IMR-90 (cell line): ENCODE measurements at regions not wholly inside any gene's neighbourhood (a gene's known extent, or its start where the extent isn't known, plus 50 kb on each side); places are given as distances from the start of the nearest gene placed in this dataset.

Experiments used
- ATAC-seq: fragments of 200-7000 bp; cut with Tn5 transposase; 2 replicates; pipeline ENCODE4 v1.9.1; 2020; ENCODE audit warnings: low read depth, mild to moderate bottlenecking, moderate library complexity
- BruUV-seq: library from RNA; stranded (reverse); fragments of 400-500 nt; replicated peaks from 2 replicates; lab custom pipeline; 2021; lab: Mats Ljungman, UMichigan
- CTCF ChIA-PET: fragments of 300-600 bp; formaldehyde crosslinking; extraction: SDS; loops from one replicate; lab custom pipeline; 2021; ENCODE audit warnings: antibody characterized with exemption; lab: Yijun Ruan, JAX
- POLR2A ChIA-PET: fragments of 300-600 bp; sonication (Branson Sonifier 250); formaldehyde crosslinking; loops from one replicate; lab custom pipeline; 2022; ENCODE audit warnings: antibody characterized with exemption; ENCODE audit not compliant: unreplicated experiment; lab: Charles Lee
- DNase-seq: peaks from one replicate; pipeline ENCODE4 v3.0.0; 2013
- H2AFZ ChIP-seq: replicated peaks from 2 replicates; pipeline ENCODE3; 2013; ENCODE audit warnings: low read length, mild to moderate bottlenecking; ENCODE audit not compliant: poor library complexity
- H2AK5ac ChIP-seq: 2 replicates; pipeline ENCODE4 v1.6.1; 2013; ENCODE audit warnings: low read depth, low read length, inconsistent platforms
- H2AK9ac ChIP-seq: replicated peaks from 2 replicates; pipeline ENCODE3; 2013; ENCODE audit warnings: mild to moderate bottlenecking, low read depth, low read length, moderate library complexity; ENCODE audit not compliant: poor library complexity
- H2BK120ac ChIP-seq: 2 replicates; pipeline ENCODE4 v1.6.1; 2013; ENCODE audit warnings: low read depth, low read length, inconsistent platforms
- H2BK15ac ChIP-seq: 3 replicates; pipeline ENCODE4 v1.6.1; 2013; ENCODE audit warnings: low read depth, low read length, inconsistent platforms
- H2BK20ac ChIP-seq: 2 replicates; pipeline ENCODE4 v1.6.1; 2013; ENCODE audit warnings: low read depth, mild to moderate bottlenecking, inconsistent platforms, low read length, moderate library complexity
- H2BK5ac ChIP-seq: 2 replicates; pipeline ENCODE4 v1.6.1; 2013; ENCODE audit warnings: mild to moderate bottlenecking, low read depth, low read length, inconsistent platforms; ENCODE audit not compliant: poor library complexity, severe bottlenecking
- H3K14ac ChIP-seq: replicated peaks from 2 replicates; pipeline ENCODE4 v1.6.1; 2013; ENCODE audit warnings: low read depth, low read length, inconsistent platforms
- H3K18ac ChIP-seq: 2 replicates; pipeline ENCODE4 v1.6.1; 2013; ENCODE audit warnings: low read depth, low read length, control low read depth
- H3K23ac ChIP-seq: 2 replicates; pipeline ENCODE4 v1.6.1; 2013; ENCODE audit warnings: low read depth, low read length, inconsistent platforms
- H3K27ac ChIP-seq: 2 replicates; pipeline ENCODE4 v1.5.1; 2013; ENCODE audit warnings: mild to moderate bottlenecking, control low read depth, low read length; ENCODE audit not compliant: insufficient read depth
- H3K27me3 ChIP-seq: 2 replicates; pipeline ENCODE4 v1.6.1; 2013; ENCODE audit warnings: low read length; ENCODE audit not compliant: control insufficient read depth, insufficient read depth
- H3K36me3 ChIP-seq: 2 replicates; pipeline ENCODE4 v1.6.1; 2013; ENCODE audit warnings: low read length, mixed read lengths; ENCODE audit not compliant: control insufficient read depth, insufficient read depth
- H3K4ac ChIP-seq: 2 replicates; pipeline ENCODE4 v1.6.1; 2013; ENCODE audit warnings: low read depth, low read length, inconsistent platforms
- H3K4me1 ChIP-seq: 2 replicates; pipeline ENCODE4 v1.6.1; 2013; ENCODE audit warnings: low read length, mixed read lengths; ENCODE audit not compliant: control insufficient read depth, insufficient read depth
- H3K4me2 ChIP-seq: 2 replicates; pipeline ENCODE4 v1.6.1; 2013; ENCODE audit warnings: low read depth, mild to moderate bottlenecking, control low read depth, low read length, moderate library complexity
- H3K4me3 ChIP-seq: 2 replicates; pipeline ENCODE4 v1.5.1; 2013; ENCODE audit warnings: low read depth, mild to moderate bottlenecking, control low read depth, low read length, moderate library complexity; ENCODE audit not compliant: insufficient read depth
- H3K56ac ChIP-seq: 2 replicates; pipeline ENCODE4 v1.6.1; 2013; ENCODE audit warnings: low read length, inconsistent platforms; ENCODE audit not compliant: insufficient read depth; ENCODE audit errors: extremely low read depth
- H3K79me1 ChIP-seq, 2 experiments: 2 replicates each; pipeline ENCODE4 v1.6.1; 2013; ENCODE audit warnings: low read length in 2 of 2, inconsistent platforms in 1 of 2, low read depth in 1 of 2
- H3K9ac ChIP-seq: 2 replicates; pipeline ENCODE4 v1.6.1; 2013; ENCODE audit warnings: low read depth, low read length, control low read depth
- H3K9me1 ChIP-seq: 2 replicates; pipeline ENCODE4 v1.6.1; 2013; ENCODE audit warnings: low read length, inconsistent platforms; ENCODE audit not compliant: insufficient read depth
- H3K9me3 ChIP-seq: 2 replicates; pipeline ENCODE4 v1.6.1; 2013; ENCODE audit warnings: low read length; ENCODE audit not compliant: control insufficient read depth, insufficient read depth
- H4K20me1 ChIP-seq: 2 replicates; pipeline ENCODE4 v1.6.1; 2013; ENCODE audit warnings: low read length, inconsistent platforms; ENCODE audit not compliant: insufficient read depth
- H4K5ac ChIP-seq: 2 replicates; pipeline ENCODE4 v1.6.1; 2013; ENCODE audit warnings: mild to moderate bottlenecking, low read depth, low read length, control low read depth
- H4K8ac ChIP-seq, 2 experiments: 2 replicates each; pipeline ENCODE4 v1.6.1; 2013; ENCODE audit warnings: low read depth in 2 of 2, low read length in 2 of 2, control low read depth in 1 of 2, inconsistent platforms in 1 of 2
- H4K91ac ChIP-seq: 2 replicates; pipeline ENCODE4 v1.6.1; 2013; ENCODE audit warnings: low read depth, low read length, inconsistent platforms; ENCODE audit not compliant: insufficient read depth
- BHLHE40 ChIP-seq: fragments of 150-350 bp; IDR thresholded peaks from 2 replicates; pipeline ENCODE4 v1.6.1; 2016; ENCODE audit warnings: mild to moderate bottlenecking, low read depth, low read length
- CEBPB ChIP-seq: IDR thresholded peaks from 2 replicates; pipeline ENCODE4 v1.6.1; 2012; ENCODE audit warnings: low read depth, low read length, improper control_type of control experiment
- CHD1 ChIP-seq: IDR thresholded peaks from 2 replicates; pipeline ENCODE4 v1.6.1; 2012; ENCODE audit warnings: low read depth, low read length, improper control_type of control experiment
- CTCF ChIP-seq: conservative IDR thresholded peaks from 2 replicates; pipeline ENCODE4 v1.5.1; 2012; ENCODE audit warnings: mild to moderate bottlenecking, low read depth, low read length, improper control_type of control experiment
- ELK1 ChIP-seq: fragments of 150-350 bp; IDR thresholded peaks from 2 replicates; pipeline ENCODE4 v1.6.1; 2016; ENCODE audit warnings: low read depth, mild to moderate bottlenecking, low read length, moderate library complexity, borderline replicate concordance
- FOS ChIP-seq: fragments of 150-350 bp; IDR thresholded peaks from 2 replicates; pipeline ENCODE4 v1.6.1; 2016; ENCODE audit warnings: low read depth, low read length
- MAFK ChIP-seq: IDR thresholded peaks from 2 replicates; pipeline ENCODE4 v1.6.1; 2012; ENCODE audit warnings: low read depth, low read length, improper control_type of control experiment
- MAZ ChIP-seq: IDR thresholded peaks from 2 replicates; pipeline ENCODE4 v1.6.1; 2012; ENCODE audit warnings: low read depth, mild to moderate bottlenecking, low read length, improper control_type of control experiment, moderate library complexity, borderline replicate concordance
- MXI1 ChIP-seq: IDR thresholded peaks from 2 replicates; pipeline ENCODE4 v1.6.1; 2012; ENCODE audit warnings: low read depth, mild to moderate bottlenecking, low read length, moderate library complexity, borderline replicate concordance
- NFE2L2 ChIP-seq: fragments of 150-350 bp; IDR thresholded peaks from 2 replicates; pipeline ENCODE4 v1.6.1; 2016; ENCODE audit warnings: low read depth, mild to moderate bottlenecking, low read length
- POLR2A ChIP-seq: IDR thresholded peaks from 2 replicates; pipeline ENCODE4 v1.6.1; 2012; ENCODE audit warnings: mild to moderate bottlenecking, low read depth, low read length
- RAD21 ChIP-seq: IDR thresholded peaks from 2 replicates; pipeline ENCODE4 v1.6.1; 2012; ENCODE audit warnings: low read length, improper control_type of control experiment
- RCOR1 ChIP-seq: IDR thresholded peaks from 2 replicates; pipeline ENCODE4 v1.6.1; 2012; ENCODE audit warnings: mild to moderate bottlenecking, low read length, improper control_type of control experiment; ENCODE audit not compliant: insufficient replicate concordance
- RFX5 ChIP-seq: IDR thresholded peaks from 2 replicates; pipeline ENCODE4 v1.8.0; 2012; ENCODE audit warnings: low read depth, mild to moderate bottlenecking, low read length, moderate library complexity
- SMC3 ChIP-seq: fragments of 150-350 bp; IDR thresholded peaks from 2 replicates; pipeline ENCODE4 v1.6.1; 2016; ENCODE audit warnings: low read depth, mild to moderate bottlenecking, antibody characterized with exemption, low read length, moderate library complexity
- USF2 ChIP-seq: fragments of 150-350 bp; IDR thresholded peaks from 2 replicates; pipeline ENCODE4 v1.6.1; 2017; ENCODE audit warnings: mild to moderate bottlenecking, antibody characterized with exemption, low read length, low read depth
- WGBS, 2 experiments: methylation state at CpG; one replicate each; pipeline versions ENCODE4 v1.1.5 to v1.1.7; 2013; ENCODE audit warnings: missing lambda C conversion rate in 2 of 2; ENCODE audit not compliant: insufficient read length in 1 of 2; ENCODE audit errors: extremely low coverage in 2 of 2; 5-methylcytosine and 5-hydroxymethylcytosine counted together
- dilution Hi-C: fragments of 300-500 bp; cut with HindIII; formaldehyde crosslinking; loops from one replicate; pipeline ENCODE4 v1.14.3; 2018; ENCODE audit warnings: low sequenced_read_pairs; ENCODE audit not compliant: unreplicated experiment
- in situ Hi-C: fragments of 300-500 bp; cut with MboI; formaldehyde crosslinking; loops from 3 replicates; pipeline ENCODE4 v1.14.3; 2019; ENCODE audit warnings: low sequenced_read_pairs, inconsistent platforms, mixed read lengths
- intact Hi-C: fragments of 100-400 bp; cut with micrococcal nuclease; formaldehyde crosslinking; loops from 2 replicates; pipeline ENCODE4 v1.10.0; 2022

- no TSS peak for BruUV-seq
- Histone ChIP-seq H3K4me2 (no peak overlapping the region), H4K20me1 (no peaks in the 10 kb centered on the region), H3K9me3 (peaks cover 32% of the 10 kb centered on the region), H2AK5ac (no peak overlapping the region), H2BK15ac (no peak overlapping the region), H3K36me3 (no peaks in the 10 kb centered on the region), H3K79me1 (no peaks in the 10 kb centered on the region), H3K27me3 (no peaks in the 10 kb centered on the region), H3K4me3 (no peak overlapping the region), H3K23ac (no peak overlapping the region), H2AK9ac (no peak overlapping the region), H3K18ac (no peak overlapping the region), H3K4ac (no peak overlapping the region), H4K8ac (no peak overlapping the region), H3K56ac (no peak overlapping the region), H2BK20ac (no peak overlapping the region), H3K27ac (no peak overlapping the region), H4K91ac (no peak overlapping the region), H2BK120ac (no peak overlapping the region), H3K4me1 (no peaks in the 10 kb centered on the region), H4K5ac (no peak overlapping the region), H3K9me1 (no peaks in the 10 kb centered on the region), H3K9ac (no peak overlapping the region), H2BK5ac (no peak overlapping the region), H2AFZ (no peak overlapping the region), H3K14ac (no peak overlapping the region)
- dilution Hi-C loops (no loop called here), in situ Hi-C loops (no loop called here), intact Hi-C loops (no loop called here)
- 63% methylated on average over 2 of the region's 5 CpGs; no CpG with 5 or more reads in 1 of the 2 experiments for WGBS, 2 experiments
- ChIA-PET POLR2A (no interaction called here), CTCF (no interaction called here)
- TF ChIP-seq BHLHE40 (no peak), CHD1 (no peak), SMC3 (no peak), MXI1 (no peak), RCOR1 (no peak), MAFK (no peak), ELK1 (no peak), RFX5 (no peak), MAZ (no peak), CEBPB (no peak), POLR2A (no peak), RAD21 (no peak), USF2 (no peak), NFE2L2 (no peak), CTCF (no peak), FOS (no peak)
- ATAC-seq (no peak), DNase-seq (no peak)
These were observed 290.7 kb downstream of the TMEM114 start for GRCh38 chr16:8299635-8300034.
